ENCODE measurements at regions not wholly inside any gene's neighbourhood (a gene's known extent, or its start where the extent isn't known, plus 50 kb on each side); places are given as distances from the start of the nearest gene placed in this dataset.
"Not testable (repeated sequence)": the region's sequence is repeated elsewhere in the genome, so short reads cannot be mapped to it uniquely, and the experiment has no call there.

- no peak for DNase-seq (ENCODE audit: low read depth in 2 of 2)
Measured at GRCh38 chr13:53382008-53382407, 353.4 kb downstream of the OLFM4 start.

DNA sequence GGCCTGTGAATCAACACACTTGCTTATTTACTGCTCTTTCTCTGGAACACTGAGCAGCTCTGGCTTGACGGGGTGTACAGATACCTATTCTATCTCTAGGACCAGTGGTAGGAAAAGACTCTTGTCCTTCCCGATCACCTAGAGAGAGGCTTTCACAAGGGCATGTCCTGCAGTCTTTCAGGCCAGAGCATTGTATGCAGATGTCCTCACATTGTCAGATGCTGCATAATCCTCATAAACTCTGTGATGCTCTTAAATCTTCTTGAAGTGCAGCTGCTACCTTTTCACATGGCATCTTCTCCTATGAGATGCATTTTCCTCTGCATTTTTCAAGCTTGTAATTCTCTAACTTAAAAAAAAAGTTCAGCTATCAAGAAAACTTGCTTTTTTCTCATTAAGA is 369.4 kb downstream of the OLFM4 start:
- DNase-seq (ENCODE audit: low read depth in 2 of 2) = no peak

DNA sequence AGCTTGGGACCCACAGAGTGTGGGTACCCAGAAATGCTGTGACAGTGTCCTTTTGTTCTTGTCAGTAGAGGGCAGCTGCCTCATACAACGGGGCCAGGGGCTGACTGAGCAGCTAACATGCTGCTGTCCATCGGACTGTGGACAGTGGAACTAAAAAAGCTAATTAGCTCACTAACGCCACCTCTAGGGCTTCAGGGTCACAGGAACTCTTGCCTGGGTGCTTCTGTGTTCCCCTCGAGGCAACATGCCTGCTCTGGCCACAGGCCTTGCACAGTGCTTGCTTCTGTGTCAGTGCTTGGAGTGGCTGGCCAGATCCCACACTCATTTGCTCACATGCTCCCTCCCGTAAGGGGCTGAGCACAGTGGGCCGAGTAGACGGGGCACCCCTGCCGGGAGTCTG is 377.0 kb downstream of the OLFM4 start:
- DNase-seq (ENCODE audit: low read depth in 2 of 2) = no peak

DNA sequence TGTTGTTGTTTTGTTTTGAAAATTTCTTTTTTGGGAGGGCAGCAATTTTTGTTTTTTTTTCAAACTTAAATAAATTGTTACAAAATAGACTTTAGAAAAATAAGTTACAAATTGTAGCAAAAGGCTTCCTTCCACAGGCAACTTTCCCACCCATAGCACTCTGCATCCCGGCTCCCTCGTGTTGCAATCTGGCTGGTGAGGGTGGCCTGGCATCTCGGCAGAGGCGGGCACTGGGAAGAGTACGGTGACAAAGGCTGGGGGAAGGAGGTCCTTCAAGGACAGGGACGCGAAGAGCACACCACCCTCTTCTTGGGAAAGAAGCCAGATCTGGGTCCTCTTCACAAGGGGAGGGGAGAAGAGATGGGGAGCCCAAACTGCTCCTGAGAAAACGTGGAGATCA is 379.7 kb downstream of the OLFM4 start:
- no peak for DNase-seq (ENCODE audit: low read depth in 2 of 2)

- DNase-seq (ENCODE audit: low read depth in 2 of 2) = no peak
Measured at GRCh38 chr13:53408847-53409568, 380.4 kb downstream of the OLFM4 start.

GRCh38 chr13:53411463-53411862 is 382.9 kb downstream of the OLFM4 start:
- DNase-seq (ENCODE audit: low read depth in 2 of 2) = no peak

- DNase-seq (ENCODE audit: low read depth in 2 of 2) = no peak
Measured at GRCh38 chr13:53415135-53415534, 386.5 kb downstream of the OLFM4 start.

DNA sequence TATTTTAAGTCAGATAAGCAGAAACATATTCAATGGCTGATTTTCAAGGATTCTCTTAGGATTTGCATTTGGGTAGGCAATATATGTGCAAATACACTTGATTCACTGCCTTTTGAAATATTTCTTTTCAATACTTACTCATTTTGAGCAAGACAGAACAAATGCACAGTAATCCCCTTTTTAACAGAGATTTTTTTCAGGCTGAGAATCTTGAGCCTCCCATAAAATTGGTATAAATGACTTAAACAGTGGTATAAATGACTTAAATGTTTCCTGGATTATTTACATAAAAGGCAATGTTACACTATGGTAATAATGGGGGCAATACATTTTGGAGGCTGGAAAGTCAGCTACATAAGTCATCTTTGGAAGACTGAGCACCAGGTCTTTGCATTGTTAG is 389.0 kb downstream of the OLFM4 start:
- DNase-seq (ENCODE audit: low read depth in 2 of 2) = no peak

DNA sequence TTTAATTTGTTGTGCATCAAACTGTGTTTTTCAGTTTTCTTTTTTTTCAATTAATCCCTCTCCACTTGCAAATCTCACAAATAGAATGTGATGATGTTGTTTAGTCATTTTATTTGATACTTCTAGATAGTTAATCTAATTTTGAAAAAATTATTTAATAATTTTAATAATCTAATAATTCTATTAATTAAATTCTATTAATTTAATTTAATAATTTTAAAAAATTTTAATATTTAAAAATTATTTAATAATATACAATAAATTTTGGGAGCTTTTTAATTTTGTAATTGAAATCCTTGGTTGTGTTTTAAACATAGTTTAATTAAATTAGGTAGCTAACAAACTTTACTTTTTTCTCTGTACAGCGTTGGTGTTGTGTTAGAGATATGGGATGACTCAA is 393.8 kb downstream of the OLFM4 start:
- no peak for DNase-seq (ENCODE audit: low read depth in 2 of 2)

DNA sequence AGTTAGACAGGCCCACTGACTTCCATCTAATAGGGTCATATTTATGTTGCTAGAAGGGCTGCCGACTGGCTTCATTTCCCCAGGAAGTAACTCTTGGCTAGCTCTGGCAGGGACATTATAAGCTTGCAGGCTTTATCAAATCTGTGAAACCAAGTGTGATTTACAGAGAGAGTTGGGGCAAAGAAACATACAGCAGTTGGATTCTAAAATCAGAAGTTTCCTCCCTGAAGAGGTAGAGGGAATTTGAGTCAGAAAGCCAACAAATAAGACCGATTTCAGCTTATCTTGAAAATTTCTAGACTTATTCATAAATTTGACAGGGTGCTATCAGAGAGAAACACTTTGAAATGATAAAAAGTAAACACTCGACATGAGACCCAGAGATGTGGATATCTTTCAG is 407.8 kb downstream of the OLFM4 start:
- no peak for DNase-seq (ENCODE audit: low read depth in 2 of 2)

GRCh38 chr13:53439439-53440225 is 411.0 kb downstream of the OLFM4 start:
- no peak for DNase-seq (ENCODE audit: low read depth in 2 of 2)

- DNase-seq (ENCODE audit: low read depth in 2 of 2) = no peak
Measured at GRCh38 chr13:53442979-53443378, 414.4 kb downstream of the OLFM4 start.

GRCh38 chr13:53445686-53446085 is 417.1 kb downstream of the OLFM4 start:
- no peak for DNase-seq (ENCODE audit: low read depth in 2 of 2)

DNA sequence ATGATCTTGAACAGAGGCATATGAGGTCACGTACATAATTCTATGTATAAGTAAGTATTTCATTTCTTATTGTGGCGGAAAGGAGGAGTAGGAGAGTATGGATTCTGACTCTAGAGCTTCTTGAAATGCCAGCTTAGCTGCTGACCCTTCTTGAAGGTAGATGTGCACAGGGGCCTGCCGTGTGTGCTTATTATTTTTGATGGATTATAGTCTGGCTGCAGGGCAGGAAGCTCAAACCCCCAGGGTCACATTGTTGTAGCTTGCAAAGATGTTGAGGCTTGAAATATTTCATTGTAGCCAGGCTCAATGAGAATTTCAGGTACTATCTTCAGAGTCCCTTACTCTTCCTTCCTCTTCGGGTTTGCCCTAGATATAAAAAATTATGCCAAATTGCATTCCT is 418.8 kb downstream of the OLFM4 start:
- DNase-seq (ENCODE audit: low read depth in 2 of 2) = no peak

GRCh38 chr13:53447863-53448262 is 419.2 kb downstream of the OLFM4 start:
- DNase-seq (ENCODE audit: low read depth in 2 of 2) = no peak

DNA sequence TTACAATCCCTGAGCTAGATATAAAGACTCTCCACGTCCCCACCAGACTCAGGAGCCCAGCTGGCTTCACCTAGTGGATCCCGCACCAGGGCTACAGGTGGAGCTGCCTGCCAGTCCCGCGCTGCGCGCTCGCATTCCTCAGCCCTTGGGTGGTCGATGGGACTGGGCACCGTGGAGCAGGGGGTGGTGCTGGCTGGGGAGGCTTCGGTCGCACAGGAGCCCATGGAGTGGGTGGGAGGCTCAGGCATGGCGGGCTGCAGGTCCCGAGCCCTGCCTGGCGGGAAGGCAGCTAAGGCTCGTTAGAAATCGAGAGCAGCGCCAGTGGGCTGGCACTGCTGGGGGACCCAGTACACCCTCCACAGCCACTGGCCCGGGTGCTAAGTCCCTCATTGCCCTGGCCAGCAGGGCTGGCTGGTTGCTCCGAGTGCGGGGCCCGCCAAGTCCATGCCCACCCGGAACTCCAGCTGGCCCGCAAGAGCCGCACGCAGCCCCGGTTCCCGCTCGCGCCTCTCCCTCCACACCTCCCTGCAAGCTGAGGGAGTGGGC is 423.7 kb downstream of the OLFM4 start:
- not testable (repeated sequence) for DNase-seq (ENCODE audit: low read depth in 2 of 2)

DNA sequence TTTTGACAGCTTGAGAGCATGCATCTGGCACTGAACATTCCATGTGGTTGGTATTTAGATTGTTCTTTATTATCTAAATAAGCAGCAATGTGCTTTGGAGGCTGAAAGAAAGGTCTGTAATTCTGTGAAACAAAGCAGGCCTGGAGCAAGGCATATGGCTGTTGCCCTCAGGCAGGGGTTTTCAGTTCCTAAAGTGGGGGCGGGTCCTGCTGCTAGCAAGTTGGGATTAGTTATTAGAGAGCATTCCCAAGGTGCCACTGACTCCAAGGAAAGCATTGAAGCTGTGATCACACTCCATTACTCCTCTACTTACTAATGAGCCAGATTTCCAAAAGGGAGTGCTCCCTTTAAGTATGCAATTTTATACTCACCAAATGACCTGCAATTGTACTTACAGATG is 432.2 kb downstream of the OLFM4 start:
- no peak for DNase-seq (ENCODE audit: low read depth in 2 of 2)

- DNase-seq (ENCODE audit: low read depth in 2 of 2) = no peak
Measured at GRCh38 chr13:53463106-53463505, 434.5 kb downstream of the OLFM4 start.

GRCh38 chr13:53466576-53466975 is 438.0 kb downstream of the OLFM4 start:
- no peak for DNase-seq (ENCODE audit: low read depth in 2 of 2)

DNA sequence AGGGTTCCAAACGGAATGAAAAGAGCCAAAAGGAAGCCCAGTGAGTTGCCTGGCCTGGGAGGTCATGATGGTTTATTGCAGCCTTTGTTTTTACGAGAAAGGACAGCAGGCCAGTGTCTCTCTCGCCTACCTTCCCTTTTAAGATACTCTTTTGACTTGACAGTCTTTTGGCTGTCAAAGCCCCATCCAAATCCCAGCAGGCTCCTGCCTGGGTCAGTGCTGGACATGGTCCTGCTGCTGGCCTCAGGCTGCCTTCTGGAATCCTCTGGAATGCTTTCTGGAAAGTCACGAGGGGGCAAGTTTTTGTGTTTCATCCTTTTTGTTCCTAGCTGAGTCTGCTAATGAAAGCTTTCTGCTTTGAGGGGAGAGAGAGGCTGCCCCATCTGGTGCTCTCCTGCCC is 444.8 kb downstream of the OLFM4 start:
- no peak for DNase-seq (ENCODE audit: low read depth in 2 of 2)

GRCh38 chr13:53474878-53475277 is 446.3 kb downstream of the OLFM4 start:
- no peak for DNase-seq (ENCODE audit: low read depth in 2 of 2)

- DNase-seq (ENCODE audit: low read depth in 2 of 2) = no peak
Measured at GRCh38 chr13:53490752-53491151, 462.1 kb downstream of the OLFM4 start.

GRCh38 chr13:53494406-53494805 is 465.8 kb downstream of the OLFM4 start:
- DNase-seq (ENCODE audit: low read depth in 2 of 2) = no peak

Measured in stimulated activated CD8-positive, alpha-beta memory T cell treated with anti-CD3 and anti-CD28 coated beads, Interleukin-2, amount 100 ng/mL, for 1 hour (primary cell).